Vagina (tissue), 2 donors: ENCODE measurements at regions not wholly inside any gene's neighbourhood (a gene's known extent, or its start where the extent isn't known, plus 50 kb on each side); places are given as distances from the start of the nearest gene placed in this dataset.

Experiments used
- POLR2A ChIP-seq, 2 donors: fragments of 450-650 bp; IDR thresholded peaks; one replicate each; pipeline ENCODE4 v1.6.1; 2017; ENCODE audit warnings: antibody characterized with exemption in 2 of 2, mild to moderate bottlenecking in 2 of 2, moderate library complexity in 2 of 2
- POLR2AphosphoS5 ChIP-seq, 2 donors: sonication (generic); formaldehyde crosslinking; IDR thresholded peaks; one replicate each; pipeline ENCODE4 v1.9.0; 2017; ENCODE audit warnings: antibody characterized with exemption in 2 of 2, mild to moderate bottlenecking in 2 of 2, low read depth in 1 of 2; ENCODE audit not compliant: insufficient read depth in 1 of 2

DNA sequence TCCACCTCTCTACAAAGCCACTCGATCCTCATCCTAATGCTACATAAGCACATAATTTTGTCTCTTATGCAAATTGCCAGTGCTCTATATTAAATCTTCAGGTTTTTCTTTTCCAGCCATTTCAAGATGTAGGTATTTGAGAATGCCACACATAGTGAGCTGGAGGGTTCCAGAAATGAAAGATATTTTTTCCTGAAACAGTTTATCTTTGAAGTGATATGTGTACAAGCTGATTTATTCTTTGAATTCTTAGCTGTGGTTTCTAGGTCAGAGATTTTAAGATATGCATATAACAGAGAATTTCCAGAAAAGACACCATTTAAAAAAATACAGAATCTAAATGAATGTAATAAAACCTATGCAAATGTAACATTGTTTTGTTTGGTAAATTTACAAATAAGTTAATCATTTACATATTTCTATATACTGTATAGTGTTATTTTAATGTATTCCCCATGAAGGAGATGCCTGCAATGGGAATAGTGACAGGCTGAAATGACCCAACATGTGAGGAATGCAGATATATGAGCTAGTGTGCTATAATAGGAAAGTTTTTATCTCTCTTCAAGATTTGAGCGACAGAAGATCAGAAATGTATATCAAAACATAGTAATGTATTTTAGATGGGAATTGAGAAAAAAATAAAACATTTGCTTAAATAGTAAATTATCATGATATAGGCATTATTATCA, 570.2 kb downstream of the SLITRK1 start:
- TF ChIP-seq POLR2AphosphoS5 (IDR thresholded peaks at IDR 0.05; ENCODE audit: insufficient read depth in 1 of 2, low read depth in 1 of 2) (no peak), POLR2A (IDR thresholded peaks at IDR 0.05) (no peak)
